ENCODE measurements at regions not wholly inside any gene's neighbourhood (a gene's known extent, or its start where the extent isn't known, plus 50 kb on each side); places are given as distances from the start of the nearest gene placed in this dataset.

- H3K27ac ChIP-seq, result no peak overlapping the region
- no peak for TF ChIP-seq EP300 (IDR thresholded peaks at IDR 0.05; ENCODE audit: low read depth)
- no peak for TF ChIP-seq POLR2A (IDR thresholded peaks at IDR 0.05)
- TF ChIP-seq CTCF (IDR thresholded peaks at IDR 0.05), result no peak
- no peak for TF ChIP-seq POLR2AphosphoS5 (IDR thresholded peaks at IDR 0.05)
- H3K9me3 ChIP-seq, result no peaks in the 10 kb centered on the region
- intact Hi-C loops (cut with DNase I; ENCODE audit: low total_unique reads) (no loop called here), in situ Hi-C loops (cut with MboI; ENCODE audit: low pct_ligation_motif_present in 1 of 4, low pct_unique_long_range_greater_than_20kb in 1 of 4, low sequenced_read_pairs in 3 of 4) (no loop called here)
- no peaks in the 10 kb centered on the region for H3K36me3 ChIP-seq
- DNase-seq, result no peak
- H3K4me3 ChIP-seq, result no peak overlapping the region
- no peaks in the 10 kb centered on the region for H3K27me3 ChIP-seq
- H3K4me1 ChIP-seq, result no peaks in the 10 kb centered on the region
- 55 to 71% methylated on average over 3 of the region's 3 CpGs for WGBS, 2 donors (ENCODE audit: low coverage in 1 of 2)
Measured at GRCh38 chr12:83954956-83955601, 957.5 kb downstream of the SLC6A15 start.

- WGBS, 2 donors (ENCODE audit: low coverage in 1 of 2), result 54 to 66% methylated on average over 2 of the region's 2 CpGs
- no peak overlapping the region for H3K4me3 ChIP-seq
- H3K27ac ChIP-seq, result no peak overlapping the region
- no peaks in the 10 kb centered on the region for H3K27me3 ChIP-seq
- no peak for TF ChIP-seq CTCF (IDR thresholded peaks at IDR 0.05)
- TF ChIP-seq EP300 (IDR thresholded peaks at IDR 0.05; ENCODE audit: low read depth), result no peak
- TF ChIP-seq POLR2AphosphoS5 (IDR thresholded peaks at IDR 0.05), result no peak
- no peak for TF ChIP-seq POLR2A (IDR thresholded peaks at IDR 0.05)
- intact Hi-C loops (cut with DNase I; ENCODE audit: low total_unique reads) (no loop called here), in situ Hi-C loops (cut with MboI; ENCODE audit: low pct_ligation_motif_present in 1 of 4, low pct_unique_long_range_greater_than_20kb in 1 of 4, low sequenced_read_pairs in 3 of 4) (no loop called here)
- no peaks in the 10 kb centered on the region for H3K4me1 ChIP-seq
- no peaks in the 10 kb centered on the region for H3K36me3 ChIP-seq
- H3K9me3 ChIP-seq, result no peaks in the 10 kb centered on the region
- DNase-seq, result no peak
Measured at GRCh38 chr12:83954071-83954789, 958.4 kb downstream of the SLC6A15 start.

GRCh38 chr12:83945871-83946270 is 966.7 kb downstream of the SLC6A15 start:
- in situ Hi-C loops (cut with MboI; ENCODE audit: low pct_ligation_motif_present in 1 of 4, low pct_unique_long_range_greater_than_20kb in 1 of 4, low sequenced_read_pairs in 3 of 4), result no loop called here
- no peak for DNase-seq
- TF ChIP-seq CTCF (IDR thresholded peaks at IDR 0.05) (no peak), POLR2AphosphoS5 (IDR thresholded peaks at IDR 0.05) (no peak), EP300 (IDR thresholded peaks at IDR 0.05; ENCODE audit: low read depth) (no peak), POLR2A (IDR thresholded peaks at IDR 0.05) (no peak)
- Histone ChIP-seq H3K27me3 (no peaks in the 10 kb centered on the region), H3K36me3 (no peaks in the 10 kb centered on the region), H3K9me3 (no peaks in the 10 kb centered on the region), H3K4me3 (no peak overlapping the region), H3K27ac (no peak overlapping the region), H3K4me1 (no peaks in the 10 kb centered on the region)
- intact Hi-C loops (cut with DNase I; ENCODE audit: low total_unique reads), result no loop called here

GRCh38 chr12:83939718-83940117 is 972.9 kb downstream of the SLC6A15 start:
- Histone ChIP-seq H3K4me1 (no peaks in the 10 kb centered on the region), H3K36me3 (no peaks in the 10 kb centered on the region), H3K27ac (no peak overlapping the region), H3K9me3 (no peaks in the 10 kb centered on the region), H3K27me3 (no peaks in the 10 kb centered on the region), H3K4me3 (no peak overlapping the region)
- in situ Hi-C loops (cut with MboI; ENCODE audit: low pct_ligation_motif_present in 1 of 4, low pct_unique_long_range_greater_than_20kb in 1 of 4, low sequenced_read_pairs in 3 of 4) (no loop called here), intact Hi-C loops (cut with DNase I; ENCODE audit: low total_unique reads) (no loop called here)
- no peak for DNase-seq
- TF ChIP-seq CTCF (IDR thresholded peaks at IDR 0.05), result no peak
- TF ChIP-seq POLR2A (IDR thresholded peaks at IDR 0.05), result no peak
- TF ChIP-seq POLR2AphosphoS5 (IDR thresholded peaks at IDR 0.05), result no peak
- no peak for TF ChIP-seq EP300 (IDR thresholded peaks at IDR 0.05; ENCODE audit: low read depth)
